GM23248 (cell line): ENCODE measurements at regions not wholly inside any gene's neighbourhood (a gene's known extent, or its start where the extent isn't known, plus 50 kb on each side); places are given as distances from the start of the nearest gene placed in this dataset.

ENCODE experiments used
- EZH2 ChIP-seq: fragments of 200-600 bp; sonication (generic); IDR thresholded peaks from 2 replicates; pipeline ENCODE4 v1.6.1; 2018; ENCODE audit warnings: antibody characterized with exemption, mild to moderate bottlenecking; ENCODE audit not compliant: insufficient read depth, poor library complexity, severe bottlenecking
- EZH2phosphoT487 ChIP-seq: fragments of 200-600 bp; sonication (generic); IDR thresholded peaks from 2 replicates; pipeline ENCODE4 v1.6.1; 2018; ENCODE audit warnings: antibody characterized with exemption, moderate library complexity, mild to moderate bottlenecking, low read depth; ENCODE audit not compliant: insufficient read depth

DNA sequence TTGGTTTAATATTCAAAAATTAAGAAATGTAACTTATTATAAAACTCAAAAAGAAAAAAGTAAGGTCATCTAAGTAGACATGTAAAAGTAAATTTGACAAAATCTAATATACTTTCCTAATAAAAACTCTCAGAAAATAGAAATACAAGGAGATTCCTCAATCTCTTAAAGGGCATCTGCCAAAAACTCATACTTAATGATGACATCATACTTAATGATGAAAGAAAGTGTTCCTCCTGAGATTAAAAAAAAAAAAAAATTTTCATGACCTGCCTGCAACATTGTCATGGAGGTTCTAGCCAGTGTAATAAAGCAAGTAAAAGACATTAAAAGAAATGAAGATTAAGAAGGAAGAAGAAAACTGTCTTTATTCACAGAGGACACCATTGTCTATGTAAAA is 325.7 kb upstream of the BTBD3 start:
- TF ChIP-seq EZH2 (no peak), EZH2phosphoT487 (no peak)
